GM18868 (cell line): ENCODE measurements at regions not wholly inside any gene's neighbourhood (a gene's known extent, or its start where the extent isn't known, plus 50 kb on each side); places are given as distances from the start of the nearest gene placed in this dataset.

Source experiments
- ATAC-seq: cut with Tn5 transposase; IDR thresholded peaks from one replicate; pipeline ENCODE4 v1.9.1; 2021; ENCODE audit warnings: mild to moderate bottlenecking, moderate library complexity; ENCODE audit not compliant: unreplicated experiment

- ATAC-seq, result no peak
Measured at GRCh38 chr17:79524213-79525187, 86.4 kb downstream of the RBFOX3 start.

GRCh38 chr17:79522414-79522813, 88.4 kb downstream of the RBFOX3 start:
- no peak for ATAC-seq

DNA sequence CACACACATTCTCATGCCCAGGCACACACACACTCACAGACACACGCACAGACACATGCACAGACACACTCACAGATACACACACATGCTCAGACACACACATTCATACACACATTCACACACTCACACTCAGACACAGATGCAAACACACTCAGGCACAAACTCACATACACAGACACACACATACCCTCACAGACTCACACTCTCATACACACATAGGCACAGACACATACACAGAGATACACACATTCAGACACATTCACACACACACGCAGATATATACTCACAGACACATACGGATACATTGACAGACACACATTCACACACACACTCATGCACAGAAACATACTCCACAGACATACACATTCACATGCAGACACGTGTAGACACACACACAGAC, 89.6 kb downstream of the RBFOX3 start:
- ATAC-seq, result no peak

DNA sequence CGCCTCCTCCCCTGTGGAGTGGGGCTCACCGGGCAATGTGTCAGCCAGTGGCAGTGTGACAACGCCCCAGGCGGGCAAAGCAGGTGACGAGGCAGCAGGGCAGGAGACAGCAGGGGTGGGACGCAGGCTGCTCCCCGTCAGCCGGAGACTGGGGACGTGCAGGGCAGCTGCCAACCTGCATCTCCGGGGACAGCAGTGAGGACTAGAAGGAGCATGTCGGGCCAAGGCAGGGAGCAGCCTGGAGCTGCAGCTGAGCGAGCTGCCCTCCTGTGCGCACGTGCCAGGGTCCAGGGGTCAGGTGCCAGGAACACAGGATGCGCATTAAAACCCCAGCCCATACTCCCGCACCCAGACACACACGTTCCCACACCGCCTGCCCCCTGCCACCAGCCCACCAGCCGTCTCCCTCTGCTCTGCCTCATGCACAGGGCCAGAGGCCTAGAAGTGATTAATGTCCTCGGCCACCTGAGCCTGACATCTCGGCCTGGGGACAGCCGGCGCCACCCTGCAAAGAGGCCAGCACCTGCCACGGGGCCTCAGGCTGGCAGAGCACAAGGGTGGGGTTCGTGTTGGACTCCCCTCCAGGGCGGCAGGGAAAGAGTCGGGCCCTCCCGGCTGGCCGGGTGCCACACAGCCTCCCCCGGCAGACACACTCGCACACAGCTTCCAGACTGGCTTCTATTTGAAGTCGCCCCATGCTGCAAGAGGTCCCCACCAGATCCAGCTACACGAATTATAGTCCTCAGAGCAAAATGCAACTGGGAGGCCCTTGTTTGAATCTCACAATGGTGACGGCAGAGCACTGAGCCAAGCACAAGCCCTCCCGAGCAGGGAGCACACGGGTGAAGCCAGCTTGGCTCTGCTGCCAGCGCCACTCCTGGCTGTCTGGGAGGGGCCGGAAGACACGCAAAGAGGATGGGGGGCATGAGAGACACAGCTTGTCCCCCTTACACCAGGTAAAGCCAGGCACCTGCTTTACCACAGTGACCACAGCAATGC, 90.4 kb downstream of the RBFOX3 start:
- no peak for ATAC-seq

GRCh38 chr17:79519601-79520000, 91.2 kb downstream of the RBFOX3 start:
- ATAC-seq, result no peak

- ATAC-seq, result no peak
Measured at GRCh38 chr17:79518585-79519523, 92.0 kb downstream of the RBFOX3 start.

DNA sequence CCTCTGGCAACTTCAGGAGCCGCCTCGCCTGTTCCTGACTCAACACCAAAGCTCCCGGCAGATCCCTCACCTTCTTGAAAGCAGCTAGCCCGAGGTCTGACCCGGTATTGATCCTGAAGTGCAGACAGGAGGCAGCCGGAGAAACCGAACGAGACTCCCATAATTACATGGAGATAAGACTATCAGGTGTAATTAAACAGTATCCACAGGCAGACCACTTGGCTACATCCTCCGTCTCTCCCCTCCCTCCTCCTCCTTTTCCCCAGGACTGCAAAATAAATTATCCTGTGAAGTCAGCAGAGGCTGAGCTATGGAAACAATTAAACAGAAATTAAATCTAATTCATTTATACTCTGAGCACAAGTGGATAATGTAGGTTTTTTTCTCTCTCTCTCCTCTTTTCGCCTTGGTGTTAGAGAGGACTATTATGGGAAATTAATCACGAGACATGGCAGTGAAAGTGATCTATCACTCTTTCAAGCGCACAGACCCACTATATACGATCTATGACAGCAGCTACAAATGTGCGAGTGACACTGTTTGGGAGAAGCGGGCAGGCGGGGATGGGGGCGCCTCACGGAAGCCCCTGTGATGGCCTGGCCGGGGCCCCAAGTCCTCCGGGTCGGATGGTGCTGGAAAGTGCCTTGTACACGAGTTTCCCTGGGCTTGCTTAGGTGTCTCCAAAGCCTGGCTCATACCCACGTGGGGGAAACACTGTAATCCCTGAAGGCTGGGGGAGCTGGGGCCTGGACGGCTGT, 92.8 kb downstream of the RBFOX3 start:
- ATAC-seq, result no peak

- ATAC-seq, result no peak
Measured at GRCh38 chr17:79515646-79516571, 94.9 kb downstream of the RBFOX3 start.

GRCh38 chr17:79515110-79515509, 95.7 kb downstream of the RBFOX3 start:
- ATAC-seq, result no peak

DNA sequence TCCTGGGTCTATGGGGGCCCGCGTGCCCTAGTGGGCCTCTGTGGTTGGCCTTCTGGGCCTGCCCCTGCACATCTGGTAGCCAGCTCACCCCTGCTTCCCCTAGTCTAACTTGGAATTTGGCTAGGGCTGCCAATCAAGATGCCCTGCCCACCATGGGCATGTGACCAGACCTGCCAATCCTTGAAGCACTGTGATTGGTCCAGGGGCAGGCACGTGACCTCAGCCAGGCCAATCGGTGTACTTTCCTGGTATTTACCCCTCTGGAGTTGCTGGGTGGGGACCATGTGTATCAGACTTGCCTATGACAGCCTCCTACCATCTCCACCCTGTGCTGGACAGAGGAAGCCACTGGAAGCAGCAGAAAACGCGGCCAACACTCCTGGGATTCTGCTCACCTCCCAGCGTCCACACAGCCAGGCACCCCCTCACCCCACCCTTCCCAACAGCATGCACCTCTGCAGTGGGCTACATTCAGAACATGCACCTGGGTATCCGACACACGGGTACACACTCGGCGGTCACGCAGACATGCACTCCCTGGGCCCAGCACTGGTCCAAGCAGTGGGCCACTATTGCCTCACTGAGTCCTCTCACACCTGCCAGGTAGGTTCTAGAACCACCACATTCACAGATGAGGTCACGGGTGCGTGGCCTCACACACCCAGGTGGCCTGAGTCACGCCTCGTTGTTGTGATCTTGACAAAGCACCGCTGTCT, 96.9 kb downstream of the RBFOX3 start:
- ATAC-seq, result no peak

GRCh38 chr17:79513206-79513605, 97.6 kb downstream of the RBFOX3 start:
- ATAC-seq, result no peak

DNA sequence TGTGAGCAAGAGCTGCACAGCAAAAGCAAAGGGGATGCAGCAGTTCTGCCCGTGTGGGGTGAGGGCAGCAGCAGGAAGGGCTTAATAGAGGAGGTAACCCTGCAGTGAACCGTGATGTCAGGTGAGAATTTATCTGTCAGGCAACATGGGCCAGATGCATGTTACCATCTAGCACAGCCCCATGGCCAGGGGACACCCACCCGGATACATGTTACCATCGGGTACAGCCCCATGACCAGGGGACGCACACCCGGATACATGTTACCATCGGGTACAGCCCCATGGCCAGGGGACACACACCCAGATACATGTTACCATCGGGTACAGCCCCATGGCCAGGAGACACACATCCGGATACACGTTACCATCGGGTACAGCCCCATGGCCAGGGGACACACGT, 99.4 kb downstream of the RBFOX3 start:
- no peak for ATAC-seq

DNA sequence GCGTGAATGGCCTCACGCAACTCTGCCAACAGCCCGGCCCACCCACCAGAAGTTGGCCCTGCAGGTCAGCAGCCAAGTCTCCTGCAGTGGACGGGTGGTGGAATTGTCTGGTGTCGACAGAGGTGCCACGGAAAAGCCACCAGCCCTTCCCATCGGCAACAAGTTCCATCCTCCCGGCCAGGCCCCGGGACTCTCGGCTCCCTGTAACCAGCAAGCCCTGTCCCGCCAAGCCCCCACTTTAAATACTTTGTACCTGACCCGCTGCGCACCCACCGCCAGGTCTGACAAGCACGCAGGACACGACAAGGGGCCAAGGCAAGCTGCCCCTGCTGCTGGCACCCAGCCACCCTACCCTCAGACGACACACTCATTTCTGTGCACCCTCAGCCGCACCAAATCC, 100.8 kb downstream of the RBFOX3 start:
- no peak for ATAC-seq

GRCh38 chr17:79509490-79509889, 101.4 kb downstream of the RBFOX3 start:
- no peak for ATAC-seq

GRCh38 chr17:79509008-79509407, 101.8 kb downstream of the RBFOX3 start:
- no peak for ATAC-seq

- no peak for ATAC-seq
Measured at GRCh38 chr17:79508291-79508716, 102.5 kb downstream of the RBFOX3 start.

GRCh38 chr17:79506955-79507354, 103.9 kb downstream of the RBFOX3 start:
- no peak for ATAC-seq
